NCI-H1694 treated with DMSO at 0.1 percent for 48 hours (cell line): ENCODE measurements at regions not wholly inside any gene's neighbourhood (a gene's known extent, or its start where the extent isn't known, plus 50 kb on each side); places are given as distances from the start of the nearest gene placed in this dataset.

ENCODE experiments used
- DNase-seq: peaks from one replicate; lab custom pipeline; 2025; lab: John Stamatoyannopoulos, UW

DNA sequence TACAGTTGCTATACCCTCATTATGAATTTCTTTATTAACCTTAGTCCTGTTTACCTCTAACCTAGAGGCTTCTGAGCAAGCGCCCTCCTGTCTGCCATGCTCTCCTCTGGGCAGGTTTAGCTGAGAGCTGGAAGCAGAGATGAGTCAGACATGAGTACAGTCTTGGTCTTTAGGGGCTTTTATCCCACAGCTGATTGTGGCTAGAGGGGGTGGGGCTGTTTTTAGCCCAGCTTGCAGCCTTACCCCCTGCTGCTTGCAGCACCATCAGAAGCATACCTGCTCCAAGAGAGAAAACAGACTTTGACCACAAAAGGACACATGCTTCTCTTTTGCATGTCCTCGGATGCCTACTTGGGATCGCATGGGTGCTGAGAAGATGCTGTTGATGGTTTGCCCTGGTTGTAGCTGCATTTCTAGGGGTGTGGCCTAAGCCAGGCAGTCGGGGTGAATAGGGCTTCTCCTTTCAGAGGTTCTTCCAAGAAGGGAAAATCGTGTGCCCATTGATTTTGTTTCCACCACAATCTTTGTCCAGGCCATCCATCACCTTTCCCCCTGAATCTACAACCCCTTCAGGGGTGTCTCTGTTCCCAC lies 115.0 kb upstream of the LGALSL start:
- DNase-seq: no peak

DNA sequence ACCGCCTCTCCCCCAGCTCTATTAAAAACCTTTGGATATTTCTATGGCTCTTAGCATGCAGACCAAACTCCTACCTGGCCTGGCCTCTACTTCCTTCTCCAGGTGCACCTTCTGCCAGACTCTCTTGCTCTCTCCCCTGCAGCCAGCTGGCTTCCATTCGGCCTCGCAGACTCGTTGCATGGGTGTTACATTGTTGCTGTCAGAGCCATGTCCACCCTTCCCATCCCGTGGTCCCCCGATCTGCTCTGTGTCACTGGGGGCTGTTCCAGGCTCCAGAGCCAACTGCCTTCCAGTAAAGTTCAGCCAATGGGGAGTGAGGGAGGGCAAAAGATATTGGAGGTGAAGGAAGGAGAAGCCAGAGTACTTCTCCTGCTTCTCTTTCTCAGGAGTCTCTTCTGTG lies 112.5 kb upstream of the LGALSL start:
- DNase-seq: no peak

DNA sequence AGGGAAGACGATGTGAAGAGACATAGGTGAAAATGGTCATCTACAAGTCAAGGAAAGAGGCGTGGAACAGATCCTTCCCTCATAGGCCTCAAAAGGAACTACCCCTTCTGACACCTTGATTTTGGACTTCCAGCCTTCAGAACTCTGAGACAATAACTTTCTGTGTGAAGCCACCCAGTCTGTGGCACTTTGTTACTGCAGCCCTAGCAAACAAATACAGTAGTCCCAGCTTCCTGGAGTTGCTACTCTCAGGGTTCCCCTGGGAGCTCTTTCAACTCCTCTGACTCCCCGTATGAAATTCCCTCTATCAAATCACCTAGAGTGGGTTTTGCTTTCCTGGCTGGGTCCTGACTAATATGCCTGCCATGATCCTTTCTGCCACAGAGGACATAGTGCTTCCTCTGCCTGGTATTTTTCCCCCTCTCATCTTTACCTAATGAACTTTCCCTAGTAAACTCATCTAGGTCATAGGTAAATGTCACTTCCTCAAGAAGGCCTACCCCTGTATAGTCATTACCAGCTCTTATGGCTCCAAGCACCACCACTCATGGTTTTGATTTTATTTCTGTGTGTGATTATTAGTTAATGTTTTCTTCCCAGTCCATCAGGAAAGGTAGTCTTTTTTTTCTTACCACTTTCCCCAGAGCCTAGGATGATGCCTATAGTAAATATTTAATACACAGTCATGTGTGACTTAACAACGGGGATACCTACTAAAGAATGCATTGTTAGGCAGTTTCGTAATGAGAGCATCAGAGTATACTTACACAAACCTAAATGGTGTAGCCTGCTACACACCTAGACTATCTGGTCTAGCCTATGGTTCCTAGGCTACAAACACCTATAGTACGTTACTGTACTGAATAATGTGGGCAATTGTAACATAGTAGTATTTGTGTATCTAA lies 111.5 kb upstream of the LGALSL start:
- no peak for DNase-seq

DNA sequence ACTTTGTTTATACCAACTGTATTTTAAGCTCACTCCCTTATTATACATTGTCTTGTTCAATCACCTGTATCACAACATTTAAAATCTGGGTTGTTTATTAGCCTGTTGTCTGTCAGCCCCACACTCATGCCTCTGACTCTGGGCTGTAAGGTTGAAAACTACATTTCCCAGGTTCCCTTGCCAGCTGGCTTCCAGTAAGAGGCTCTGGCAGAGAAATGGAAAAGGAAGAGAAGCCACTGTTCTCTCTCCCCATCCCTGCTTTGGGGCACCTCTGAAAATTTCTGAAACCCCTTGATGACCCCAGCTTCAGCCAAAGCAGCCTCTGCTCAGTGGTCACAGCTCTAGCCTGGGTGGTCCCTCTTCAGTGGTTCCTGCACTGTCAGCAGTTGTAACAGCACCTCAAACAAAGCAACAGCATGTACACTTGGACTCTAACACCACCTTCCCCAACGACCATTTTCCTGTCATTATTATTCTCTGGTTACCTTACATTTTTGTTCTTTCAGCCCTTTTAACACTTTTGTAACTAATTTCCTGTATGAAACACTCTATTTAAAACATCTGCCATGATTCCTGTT lies 108.9 kb upstream of the LGALSL start:
- DNase-seq: no peak

DNA sequence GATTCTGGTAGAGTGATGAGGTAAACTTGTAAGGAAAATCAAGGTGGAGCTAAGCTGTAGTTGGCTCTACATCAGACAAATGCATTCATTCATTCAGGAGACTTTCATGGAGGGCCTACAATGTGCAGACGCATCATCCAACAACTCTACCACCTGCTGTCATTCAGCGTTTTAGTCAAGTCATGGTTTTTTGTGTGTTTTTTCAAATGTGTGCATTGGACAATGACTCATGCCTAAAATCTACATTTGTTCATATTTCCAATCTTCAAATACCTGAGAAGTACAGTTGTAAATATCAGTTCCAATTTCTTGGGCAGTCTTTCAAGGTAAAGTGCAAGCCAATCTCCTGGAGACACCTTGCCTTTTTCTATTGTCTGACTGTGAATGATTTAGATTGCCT lies 108.0 kb upstream of the LGALSL start:
- no peak for DNase-seq

DNA sequence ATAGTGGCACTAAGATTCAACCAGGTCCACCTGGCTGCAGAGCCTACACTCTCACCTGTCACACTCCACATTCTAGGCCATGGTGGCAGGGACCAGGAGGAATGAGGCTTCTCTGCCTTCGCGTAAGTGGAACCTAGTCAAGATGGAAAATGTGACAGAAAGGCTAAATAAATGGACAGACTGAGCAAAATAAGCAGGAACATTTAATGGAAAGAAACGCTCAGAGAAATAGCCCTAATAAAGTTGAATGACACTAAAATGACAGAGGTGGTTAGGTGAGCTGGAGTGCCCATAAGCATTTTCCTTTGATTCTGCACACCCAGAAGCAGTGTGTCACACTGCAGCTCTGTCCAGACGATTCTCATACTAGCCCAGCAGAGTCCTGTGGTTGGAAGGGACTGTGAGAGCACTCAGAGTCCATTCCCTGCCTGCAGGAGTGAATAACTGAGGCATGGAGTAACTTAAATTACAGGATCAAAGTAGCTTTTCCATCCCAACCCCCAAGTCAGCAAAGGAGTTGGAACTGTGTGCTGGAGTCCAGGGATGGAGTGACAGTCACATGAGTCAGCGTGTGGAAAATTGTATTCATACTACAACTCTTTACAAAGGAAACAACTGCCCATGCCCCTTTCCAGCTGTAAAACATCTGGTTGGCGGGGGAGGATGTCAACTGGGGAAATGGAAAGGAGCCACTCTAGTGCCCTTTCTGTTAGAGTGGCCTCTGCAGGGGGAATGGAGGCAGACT lies 105.4 kb upstream of the LGALSL start:
- DNase-seq: no peak

DNA sequence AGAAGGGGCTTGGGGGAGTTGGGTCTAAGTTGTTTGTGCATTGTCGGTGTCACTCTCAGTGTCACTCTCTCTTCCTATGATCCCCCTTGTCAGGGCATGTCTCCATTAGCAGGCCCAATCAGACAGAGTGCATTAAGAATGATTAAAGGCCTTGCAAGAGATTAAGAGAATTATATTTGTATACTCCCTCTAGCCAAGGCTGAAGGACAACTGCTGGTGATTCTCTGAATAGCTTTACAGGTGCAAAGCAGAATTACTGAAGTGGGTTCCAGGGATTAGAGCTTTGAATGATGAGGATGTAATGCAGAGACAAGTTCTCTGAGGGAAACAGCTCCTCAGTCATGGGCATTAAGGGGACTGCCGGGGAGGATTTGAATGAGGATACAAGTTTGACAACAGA lies 104.8 kb upstream of the LGALSL start:
- no peak for DNase-seq

DNA sequence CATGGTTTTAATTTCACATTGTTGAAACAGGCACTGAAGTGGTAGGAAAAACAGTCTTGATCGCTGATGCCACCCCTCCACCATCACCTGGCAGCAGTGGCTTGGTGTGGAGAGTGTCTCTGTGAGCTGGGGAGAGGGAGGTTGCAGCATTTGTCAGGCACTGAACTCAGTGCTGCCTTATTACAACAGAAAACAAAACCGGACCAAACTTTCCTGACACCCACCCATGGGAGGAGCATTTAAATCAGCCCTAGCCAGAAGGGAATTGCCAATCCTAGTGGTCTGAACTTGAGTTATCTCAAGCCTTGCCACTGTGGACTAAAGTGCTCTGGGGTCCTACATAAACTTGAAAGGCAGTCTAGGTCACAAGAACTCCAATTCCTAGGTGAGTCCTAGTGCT lies 103.0 kb upstream of the LGALSL start:
- DNase-seq: no peak

DNA sequence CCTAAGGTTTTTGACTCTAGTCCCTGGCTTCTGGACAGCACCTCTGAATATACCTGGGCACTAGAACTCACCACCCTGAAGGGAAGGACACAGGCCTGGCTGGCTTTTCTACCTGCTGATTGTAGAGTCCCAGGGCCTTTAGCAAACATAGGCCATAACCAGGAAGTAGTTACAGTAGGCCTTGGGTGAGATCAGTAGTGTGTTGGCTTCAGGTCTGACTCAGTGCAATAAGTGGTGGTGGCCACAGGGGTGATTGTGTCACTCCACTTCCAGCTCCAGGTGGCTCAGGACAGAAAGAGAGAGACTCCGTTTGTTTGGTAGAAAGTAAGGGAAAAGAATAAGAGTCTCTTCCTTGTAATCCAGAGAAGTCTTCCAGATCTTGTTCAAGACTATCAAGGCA lies 101.7 kb upstream of the LGALSL start:
- no peak for DNase-seq

DNA sequence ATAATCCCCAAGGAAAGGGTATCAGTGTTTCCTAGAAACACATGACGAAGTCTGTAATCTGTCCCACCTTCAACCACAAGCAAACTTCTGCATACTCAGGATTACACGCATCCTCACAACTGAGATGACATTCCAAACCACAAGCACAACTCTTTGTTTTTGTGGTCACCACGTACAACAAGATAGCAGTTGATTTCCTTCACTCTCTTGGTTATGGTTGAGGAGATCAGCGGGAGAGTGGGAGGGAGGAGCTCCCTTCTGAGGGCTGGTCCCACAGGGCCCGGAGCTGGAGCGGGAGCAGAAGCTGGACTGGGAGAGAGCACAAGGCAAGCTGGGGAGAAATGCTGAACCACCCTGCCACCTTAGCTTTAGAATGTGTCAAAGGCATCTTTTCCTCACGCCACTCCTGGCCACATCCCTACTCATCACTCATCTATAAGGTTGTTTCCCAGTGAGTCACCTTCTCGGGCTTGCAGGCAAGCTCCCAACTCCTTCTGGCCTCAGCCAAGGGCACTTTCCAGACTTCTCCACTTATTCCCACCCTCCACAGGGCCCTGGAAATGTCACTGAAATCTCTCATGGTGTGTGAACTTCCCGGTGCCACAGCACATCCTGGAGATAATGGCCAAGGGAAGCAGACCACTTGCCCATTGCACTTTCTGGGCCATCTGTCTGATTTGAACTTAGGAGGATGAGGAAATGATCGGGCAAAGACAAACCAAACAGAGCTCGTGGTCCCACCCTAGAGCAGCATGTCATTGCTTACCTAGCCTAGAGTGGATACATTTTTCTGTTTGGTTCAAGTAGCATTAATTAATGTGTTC lies 98.9 kb upstream of the LGALSL start:
- no peak for DNase-seq

DNA sequence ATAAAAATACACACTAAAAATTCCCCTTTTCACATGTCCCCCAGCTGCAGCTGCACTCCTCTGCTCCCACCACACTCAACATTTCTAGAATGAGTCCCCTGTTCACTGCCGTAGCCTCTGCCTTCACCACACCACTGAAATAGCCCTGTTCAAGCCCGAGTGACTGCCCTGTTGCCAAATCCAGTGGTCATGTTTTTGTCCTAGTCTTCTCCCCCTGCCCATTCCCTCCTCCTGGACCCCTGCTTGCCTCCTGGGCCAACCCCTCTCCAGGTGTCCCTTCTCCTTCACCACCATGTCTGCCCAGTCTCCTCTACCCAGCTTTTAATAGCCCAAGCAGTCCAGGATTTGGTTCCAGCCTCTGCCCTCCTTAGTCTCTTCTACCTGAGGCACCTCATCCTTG lies 97.1 kb upstream of the LGALSL start:
- DNase-seq: no peak

DNA sequence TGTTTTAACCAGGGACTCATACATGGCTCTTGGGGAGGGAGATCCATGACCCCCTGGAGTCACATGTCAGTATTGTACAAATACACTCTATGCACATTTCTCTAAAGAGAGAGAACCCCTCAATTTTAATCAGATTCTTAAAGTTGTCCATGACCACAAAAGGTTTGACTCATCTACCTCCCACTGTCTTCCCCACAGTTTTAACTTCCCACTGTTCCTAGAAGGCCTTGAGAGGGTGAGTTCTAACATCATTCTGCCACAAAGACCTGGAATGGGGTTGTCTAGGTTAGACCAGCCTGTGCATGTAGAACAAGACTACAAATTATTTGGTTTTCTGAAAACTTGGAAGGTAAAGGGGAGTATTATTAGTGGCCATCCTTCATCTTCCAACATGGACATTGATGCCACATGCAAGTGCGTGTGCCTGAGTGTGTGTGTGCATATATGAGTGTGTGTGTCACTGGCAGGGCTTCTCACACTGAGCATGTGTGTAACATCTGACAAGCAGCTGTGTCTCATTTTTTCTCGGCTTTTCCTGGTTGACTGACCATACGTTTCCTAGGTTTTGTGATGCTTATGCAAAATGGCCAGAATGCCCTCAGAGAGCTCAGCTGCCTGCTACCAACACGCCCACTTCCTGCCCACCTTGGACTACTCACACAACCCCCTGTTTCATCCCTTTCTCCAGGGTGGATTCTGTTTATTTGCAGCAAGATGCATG lies 94.6 kb upstream of the LGALSL start:
- no peak for DNase-seq

DNA sequence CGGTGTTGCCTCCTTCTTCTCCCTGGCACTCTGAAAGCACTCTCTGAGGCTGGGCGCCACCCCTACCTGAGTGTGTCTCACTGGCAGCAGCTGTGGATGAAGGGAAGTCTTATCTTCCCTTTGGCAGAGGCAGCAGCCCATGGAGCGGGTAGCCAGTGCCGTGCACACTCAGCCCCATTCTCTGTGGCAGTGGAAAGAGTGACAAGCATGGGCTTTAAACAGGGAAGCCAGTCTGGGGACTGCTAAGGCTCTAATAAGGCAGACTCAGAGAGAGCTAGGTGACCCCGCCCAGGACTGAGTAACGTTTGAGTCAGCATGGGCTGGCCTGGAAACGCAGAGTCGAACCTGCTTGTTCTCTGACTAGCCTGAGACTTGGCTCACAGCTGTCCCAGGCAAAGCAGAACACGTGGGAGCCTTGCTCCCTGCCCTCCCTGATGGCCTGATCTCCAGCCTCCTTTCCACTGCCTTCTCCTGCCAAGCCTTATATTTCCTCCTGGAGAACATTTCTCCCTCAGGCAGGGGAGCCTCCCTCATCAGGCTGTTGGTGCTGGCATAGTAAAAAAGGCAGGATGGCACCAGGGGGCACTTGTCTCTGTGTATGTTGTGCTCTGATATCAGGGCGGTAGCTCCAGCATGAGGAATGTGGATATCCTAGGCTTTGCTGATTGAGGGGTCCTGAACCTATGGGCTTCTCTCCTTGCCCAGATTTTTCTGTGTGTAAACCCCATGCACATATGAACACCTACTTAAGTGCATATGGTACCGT lies 93.9 kb upstream of the LGALSL start:
- DNase-seq: no peak

DNA sequence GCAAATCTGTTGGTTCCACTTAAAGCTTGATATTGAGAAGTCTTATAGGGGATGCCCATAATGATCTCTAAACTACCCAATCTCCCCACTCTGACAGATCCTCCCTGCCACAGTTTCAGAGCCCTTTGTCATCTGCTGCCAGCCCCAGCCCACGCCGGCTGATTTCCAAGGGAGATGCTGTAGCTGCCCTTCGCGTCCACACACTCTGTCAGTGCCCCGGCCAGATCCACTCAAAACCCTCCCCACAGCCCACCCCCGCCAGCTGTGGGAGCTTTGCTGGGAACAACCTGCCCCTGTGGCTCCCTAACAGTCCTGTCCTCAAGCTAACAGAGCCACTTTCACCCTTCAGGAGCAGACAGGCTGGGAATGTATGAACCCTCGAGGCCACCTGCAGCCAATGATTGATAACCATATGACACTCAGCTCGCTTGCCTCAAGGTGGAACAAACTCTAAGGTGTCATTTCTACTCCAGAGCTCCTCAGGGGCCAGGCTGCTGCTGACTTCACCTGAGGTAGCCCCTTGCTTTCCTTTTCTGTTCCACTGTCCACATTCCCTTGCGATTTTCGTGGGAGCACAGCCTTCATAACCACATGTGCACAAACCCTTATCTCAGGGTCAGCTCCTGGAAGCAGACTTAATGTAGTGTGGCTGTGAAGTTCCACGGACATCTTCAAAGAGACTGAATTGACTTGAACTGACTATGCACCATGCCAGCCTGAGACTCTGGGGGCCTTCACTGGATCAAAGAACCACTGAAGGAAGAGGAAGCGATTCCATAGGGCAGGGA lies 92.6 kb upstream of the LGALSL start:
- no peak for DNase-seq

DNA sequence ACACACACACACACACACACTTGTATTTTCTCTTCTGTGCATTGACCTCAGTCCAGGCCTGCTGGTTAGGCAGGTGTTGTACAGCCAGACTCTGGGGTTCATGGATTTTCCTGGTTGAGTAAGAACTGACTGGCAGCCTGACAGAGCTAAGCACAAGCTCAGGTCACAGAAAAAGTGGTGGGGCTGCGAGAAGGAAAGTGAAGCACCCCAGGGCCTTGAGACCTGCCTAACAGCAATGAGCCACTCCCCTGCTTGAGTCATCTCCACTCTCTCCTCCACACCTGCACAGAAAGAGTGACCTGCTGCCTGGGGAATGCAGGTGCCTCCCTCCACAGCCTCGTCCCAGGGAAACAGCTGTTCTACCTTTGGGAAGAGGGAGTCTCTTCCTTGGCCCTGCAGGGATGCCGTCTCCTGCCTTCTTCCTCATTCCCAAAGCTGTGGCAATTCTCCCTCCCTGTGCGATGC lies 91.4 kb upstream of the LGALSL start:
- DNase-seq: no peak

DNA sequence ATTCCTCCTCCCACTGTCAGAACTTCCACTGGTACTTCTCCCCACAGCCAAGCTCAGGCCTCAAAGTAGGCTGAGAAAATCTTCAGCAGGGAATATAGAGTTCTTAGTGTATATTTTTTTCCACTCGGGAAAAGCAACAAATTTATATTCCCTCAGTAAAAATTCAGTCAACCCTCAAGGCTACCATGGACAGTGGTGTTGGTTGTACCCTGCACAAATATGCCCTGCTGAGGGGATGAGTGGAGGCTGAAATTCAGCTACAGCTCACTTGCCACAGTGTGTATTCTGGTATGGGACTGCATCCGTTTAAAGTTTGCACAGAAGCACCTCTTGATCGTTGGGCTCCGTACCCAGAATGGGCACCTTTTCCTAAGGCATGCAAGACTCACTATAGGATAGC lies 90.8 kb upstream of the LGALSL start:
- no peak for DNase-seq

DNA sequence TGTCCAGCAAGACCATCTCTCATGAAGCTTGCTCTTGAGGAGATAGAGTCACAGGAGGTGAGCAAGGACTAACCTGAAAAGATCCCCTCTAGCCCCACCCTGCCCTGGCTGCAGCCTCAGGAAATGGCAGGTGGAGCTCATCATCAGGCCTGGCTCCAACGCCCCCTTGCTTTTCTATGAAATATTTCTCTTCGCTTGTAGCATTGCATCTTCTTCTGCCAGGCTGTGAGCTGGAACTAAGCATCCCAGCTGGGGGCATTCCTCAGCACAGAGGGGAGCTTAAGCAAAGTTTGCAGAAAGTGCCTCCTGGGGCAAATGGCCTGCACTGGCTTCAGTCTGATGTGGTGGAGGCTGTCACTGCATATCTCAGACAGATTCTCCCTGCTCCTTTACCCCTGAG lies 90.1 kb upstream of the LGALSL start:
- DNase-seq: no peak

DNA sequence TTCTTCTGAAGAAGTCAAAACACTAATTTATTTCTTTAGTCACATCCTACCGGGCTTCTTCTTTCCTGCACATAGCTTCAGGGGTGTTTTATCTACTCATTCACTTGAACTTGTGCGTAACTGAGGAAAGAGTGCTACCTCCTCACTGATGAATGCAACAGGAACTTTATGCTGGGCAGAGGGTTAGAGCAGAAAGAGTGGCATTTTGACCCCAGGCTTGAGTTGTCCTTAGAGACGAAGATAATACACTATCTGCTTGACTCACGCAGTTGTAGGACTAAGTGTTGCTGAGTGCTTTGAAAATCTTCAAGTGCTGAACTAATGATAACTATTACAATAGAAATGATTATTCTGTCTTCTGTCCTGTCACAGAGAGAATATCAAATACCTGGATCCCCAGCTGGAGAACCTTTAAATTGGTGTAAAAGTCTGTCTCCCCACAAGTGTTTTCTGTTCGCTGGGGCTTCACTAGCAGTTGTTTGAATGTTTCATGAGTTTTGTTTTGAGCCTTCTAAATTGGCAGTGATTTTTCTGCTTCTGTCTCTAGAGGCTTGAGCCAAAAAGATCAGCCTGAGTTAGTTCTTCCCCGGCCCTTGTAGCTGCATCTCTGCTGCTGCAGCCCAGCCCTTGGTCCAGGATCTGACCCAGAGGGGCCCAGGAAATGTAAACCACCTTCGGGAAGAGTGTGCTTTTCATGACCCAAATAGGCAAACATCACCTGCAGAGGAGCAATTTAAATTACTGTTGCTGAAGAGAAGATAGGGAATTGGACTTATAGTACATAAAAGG lies 86.3 kb upstream of the LGALSL start:
- DNase-seq: no peak

DNA sequence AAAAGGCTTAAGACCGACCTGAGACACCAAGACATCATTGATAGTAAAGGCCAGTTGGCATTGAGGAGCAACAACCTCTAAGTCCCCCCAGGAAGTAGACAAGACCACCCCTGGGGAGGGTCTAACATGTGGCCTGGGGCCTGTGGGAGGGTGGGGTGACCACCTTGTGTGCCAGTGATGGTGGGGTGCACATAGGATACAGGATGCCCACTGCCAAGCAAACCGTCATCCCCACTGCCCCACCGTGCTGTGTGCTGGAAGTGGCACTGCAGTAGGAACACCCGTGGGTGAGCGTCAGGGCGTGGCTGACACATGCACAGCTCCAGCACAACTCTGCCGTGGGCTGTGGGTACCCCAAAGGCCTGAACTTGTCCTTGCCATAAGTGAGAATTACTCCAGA lies 84.3 kb upstream of the LGALSL start:
- no peak for DNase-seq
